Hepatocyte (in vitro differentiated cells): ENCODE measurements at regions not wholly inside any gene's neighbourhood (a gene's known extent, or its start where the extent isn't known, plus 50 kb on each side); places are given as distances from the start of the nearest gene placed in this dataset.

Experiments
- EZH2 ChIP-seq: fragments of 200-600 bp; sonication (generic); IDR thresholded peaks from 2 replicates; pipeline ENCODE4 v1.6.1; 2016; ENCODE audit warnings: antibody characterized with exemption, mild to moderate bottlenecking, borderline replicate concordance
- EZH2phosphoT487 ChIP-seq: fragments of 200-600 bp; sonication (generic); IDR thresholded peaks from one replicate; pipeline ENCODE4 v1.6.1; 2018; ENCODE audit warnings: antibody characterized with exemption, mild to moderate bottlenecking, low read depth, moderate library complexity; ENCODE audit not compliant: unreplicated experiment, severe bottlenecking
- TF ChIP-seq, protein P1 (sequence below): fragments of 200-600 bp; sonication (generic); IDR thresholded peaks from 2 replicates; pipeline ENCODE4 v1.5.1; 2016; ENCODE audit warnings: antibody characterized with exemption, mild to moderate bottlenecking; ENCODE audit not compliant: poor library complexity

GRCh38 chr16:9598731-9599083 lies 507.3 kb downstream of the HAPSTR1 start:
- TF ChIP-seq, protein P1, sequence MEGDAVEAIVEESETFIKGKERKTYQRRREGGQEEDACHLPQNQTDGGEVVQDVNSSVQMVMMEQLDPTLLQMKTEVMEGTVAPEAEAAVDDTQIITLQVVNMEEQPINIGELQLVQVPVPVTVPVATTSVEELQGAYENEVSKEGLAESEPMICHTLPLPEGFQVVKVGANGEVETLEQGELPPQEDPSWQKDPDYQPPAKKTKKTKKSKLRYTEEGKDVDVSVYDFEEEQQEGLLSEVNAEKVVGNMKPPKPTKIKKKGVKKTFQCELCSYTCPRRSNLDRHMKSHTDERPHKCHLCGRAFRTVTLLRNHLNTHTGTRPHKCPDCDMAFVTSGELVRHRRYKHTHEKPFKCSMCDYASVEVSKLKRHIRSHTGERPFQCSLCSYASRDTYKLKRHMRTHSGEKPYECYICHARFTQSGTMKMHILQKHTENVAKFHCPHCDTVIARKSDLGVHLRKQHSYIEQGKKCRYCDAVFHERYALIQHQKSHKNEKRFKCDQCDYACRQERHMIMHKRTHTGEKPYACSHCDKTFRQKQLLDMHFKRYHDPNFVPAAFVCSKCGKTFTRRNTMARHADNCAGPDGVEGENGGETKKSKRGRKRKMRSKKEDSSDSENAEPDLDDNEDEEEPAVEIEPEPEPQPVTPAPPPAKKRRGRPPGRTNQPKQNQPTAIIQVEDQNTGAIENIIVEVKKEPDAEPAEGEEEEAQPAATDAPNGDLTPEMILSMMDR: no peak
- no peak for TF ChIP-seq EZH2
- TF ChIP-seq EZH2phosphoT487: no peak
